HG02798 (cell line): ENCODE measurements at regions not wholly inside any gene's neighbourhood (a gene's known extent, or its start where the extent isn't known, plus 50 kb on each side); places are given as distances from the start of the nearest gene placed in this dataset.

ENCODE experiments used
- ATAC-seq: cut with Tn5 transposase; IDR thresholded peaks from one replicate; pipeline ENCODE4 v1.9.1; 2021; ENCODE audit warnings: mild to moderate bottlenecking; ENCODE audit not compliant: unreplicated experiment, poor library complexity

DNA sequence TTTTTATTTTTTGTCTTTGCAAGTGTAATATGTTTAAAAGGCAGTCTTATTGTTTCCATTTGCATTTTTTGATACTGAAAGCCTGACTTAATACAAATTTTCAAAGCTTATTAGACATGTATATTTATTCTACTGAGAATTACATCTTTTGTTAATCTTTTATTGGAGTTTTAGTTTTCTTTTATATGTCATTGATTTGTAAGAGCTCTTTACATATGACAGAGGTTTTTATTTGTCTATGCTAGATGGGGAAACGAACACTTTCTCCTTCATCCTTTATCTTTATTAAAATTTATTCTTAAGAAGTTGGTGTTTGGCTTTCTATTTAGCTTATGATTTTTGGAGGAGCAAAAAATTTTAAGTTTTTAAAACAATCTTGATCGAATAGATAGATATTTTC is 234.4 kb upstream of the SRRM4 start:
- ATAC-seq, result no peak

DNA sequence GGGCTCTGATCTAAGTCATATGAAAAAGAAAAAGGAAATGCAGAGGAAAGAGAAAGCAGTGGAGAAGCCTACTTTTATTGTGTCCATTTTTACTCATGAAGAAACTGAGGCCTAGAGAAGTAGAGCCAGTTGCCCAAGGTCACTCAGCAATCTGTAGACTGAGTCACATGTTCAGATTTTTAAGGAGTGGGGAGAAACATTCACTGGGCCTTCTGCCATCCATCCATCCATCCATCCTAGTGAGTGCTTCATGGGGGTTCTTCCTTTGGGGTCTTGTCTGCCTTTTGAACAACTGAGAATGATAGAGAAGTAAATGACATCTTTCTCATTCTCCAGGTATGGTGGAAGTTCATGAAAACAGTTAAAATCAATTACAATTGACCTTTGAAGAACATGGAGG is 233.6 kb upstream of the SRRM4 start:
- no peak for ATAC-seq

DNA sequence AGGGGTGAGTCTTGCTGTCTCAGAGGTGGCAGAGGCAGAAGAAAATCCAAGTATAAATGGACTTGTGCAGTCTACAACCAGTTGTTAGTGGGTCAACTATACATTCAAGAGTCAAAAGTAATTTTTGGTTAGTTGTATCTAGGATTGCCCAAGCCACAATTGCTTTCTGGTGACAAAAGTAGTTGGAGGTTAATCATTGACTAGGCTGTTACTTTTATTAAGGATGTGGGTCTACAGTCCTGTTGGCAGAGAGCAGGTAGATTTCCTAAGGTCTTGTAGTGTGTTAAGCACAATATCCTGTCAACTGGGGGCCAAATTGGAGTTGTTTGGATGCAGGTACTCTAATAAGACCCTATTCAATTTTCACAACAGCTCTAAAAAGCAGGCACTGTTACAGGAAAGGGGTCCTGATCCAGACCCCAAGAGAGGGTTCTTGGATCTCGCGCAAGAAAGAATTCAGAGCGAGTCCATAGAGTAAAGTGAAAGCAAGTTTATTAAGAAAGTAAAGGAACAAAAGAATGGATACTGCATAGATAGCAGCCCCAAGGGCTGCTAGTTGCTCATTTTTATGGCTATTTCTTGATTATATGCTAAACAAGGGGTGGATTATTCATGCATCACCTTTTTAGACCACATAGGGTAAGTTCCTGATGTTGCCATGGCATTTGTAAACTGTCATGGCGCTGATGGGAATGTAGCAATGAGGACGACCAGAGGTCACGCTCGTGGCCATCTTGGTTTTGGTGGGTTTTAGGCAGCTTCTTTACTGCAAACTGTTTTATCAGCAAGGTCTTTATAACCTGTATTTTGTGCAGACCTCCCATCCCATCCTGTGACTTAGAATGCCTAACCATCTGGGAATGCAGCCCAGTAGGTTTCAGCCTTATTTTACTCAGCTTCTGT is 232.6 kb upstream of the SRRM4 start:
- ATAC-seq, result no peak

GRCh38 chr12:118749646-118750045 is 231.7 kb upstream of the SRRM4 start:
- no peak for ATAC-seq

- no peak for ATAC-seq
Observed at GRCh38 chr12:118750666-118751065, 230.7 kb upstream of the SRRM4 start.

GRCh38 chr12:118751355-118751754 is 230.0 kb upstream of the SRRM4 start:
- no peak for ATAC-seq

- no peak for ATAC-seq
Observed at GRCh38 chr12:118760623-118761022, 220.7 kb upstream of the SRRM4 start.

GRCh38 chr12:118763234-118763633 is 218.1 kb upstream of the SRRM4 start:
- ATAC-seq, result no peak

DNA sequence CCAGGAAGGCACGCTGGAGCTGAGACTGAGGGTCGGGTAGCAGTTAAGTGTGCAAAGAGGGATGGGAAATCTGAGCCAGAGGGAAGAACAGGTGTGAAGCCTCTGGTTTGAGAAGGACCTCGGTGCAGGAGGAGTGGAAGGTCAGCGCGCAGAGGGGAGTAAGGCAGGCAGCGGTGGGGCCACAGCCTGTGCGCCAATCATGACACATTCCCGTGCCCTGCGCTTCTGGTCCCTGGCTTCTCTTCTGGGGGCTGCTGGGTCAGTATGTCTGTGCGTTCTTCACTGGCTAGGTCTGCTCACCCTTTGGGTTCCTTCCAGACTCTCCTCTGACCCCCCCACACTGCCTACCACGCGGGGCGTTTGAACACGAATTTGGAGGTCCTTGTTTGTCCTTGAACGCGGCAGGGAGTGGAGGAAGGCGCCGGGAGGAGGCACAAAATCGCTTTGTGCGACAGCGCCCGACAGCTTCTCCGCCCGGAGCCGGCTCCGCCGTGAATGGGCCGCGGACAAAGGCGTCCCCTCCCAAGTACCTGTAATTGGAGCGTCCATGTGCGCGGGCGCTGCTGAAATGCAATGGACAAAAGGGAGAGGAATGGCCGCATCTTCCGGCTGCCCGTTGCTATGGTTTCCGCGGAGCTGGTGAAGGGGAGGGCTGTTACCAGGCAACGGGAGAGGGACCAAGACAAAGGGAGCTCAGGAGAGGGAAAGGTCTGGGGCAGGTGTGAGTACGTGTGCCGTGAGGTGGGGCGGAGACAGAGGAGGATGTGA is 207.2 kb upstream of the SRRM4 start:
- ATAC-seq, result no peak

GRCh38 chr12:118777504-118777903 is 203.8 kb upstream of the SRRM4 start:
- ATAC-seq, result no peak

GRCh38 chr12:118778077-118778476 is 203.3 kb upstream of the SRRM4 start:
- ATAC-seq, result no peak

GRCh38 chr12:118780939-118781338 is 200.4 kb upstream of the SRRM4 start:
- no peak for ATAC-seq

GRCh38 chr12:118781692-118782091 is 199.6 kb upstream of the SRRM4 start:
- ATAC-seq, result no peak

DNA sequence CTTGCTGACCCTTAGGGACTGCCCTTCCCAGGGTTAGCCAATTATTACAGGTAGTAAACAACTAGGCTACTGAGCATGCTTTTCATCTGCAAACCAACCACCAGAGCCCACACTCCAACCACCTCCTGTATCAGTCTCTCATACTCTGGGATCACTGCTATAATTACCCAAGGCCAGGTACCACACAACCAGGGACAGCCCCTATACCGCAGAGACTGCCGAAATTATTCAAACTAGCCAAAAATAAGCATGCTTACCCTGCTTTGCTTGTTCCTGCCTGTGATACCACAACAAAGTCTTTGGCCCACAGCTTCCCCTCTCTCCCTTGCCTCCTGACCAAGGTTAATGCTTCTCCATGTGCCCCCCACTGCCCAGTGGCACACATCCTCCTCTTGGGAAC is 197.6 kb upstream of the SRRM4 start:
- no peak for ATAC-seq

DNA sequence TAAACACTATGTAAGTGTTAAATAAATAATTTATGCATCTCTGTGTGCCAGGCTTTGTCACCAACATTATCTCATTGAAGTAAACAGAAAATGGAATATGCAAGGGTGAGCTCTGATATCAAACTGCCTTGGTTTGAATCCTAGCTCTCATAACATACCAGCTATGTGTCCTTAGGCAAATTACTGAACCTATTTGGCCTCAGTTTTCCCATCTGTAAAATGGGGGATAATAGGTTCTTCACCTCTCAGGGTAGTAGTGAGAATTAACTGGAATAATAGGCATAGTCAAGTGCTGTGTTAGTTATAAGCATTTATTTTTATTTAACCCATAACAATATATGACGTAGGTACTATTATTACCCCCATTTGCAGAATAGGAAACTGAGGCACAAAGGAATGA is 190.8 kb upstream of the SRRM4 start:
- ATAC-seq, result no peak

DNA sequence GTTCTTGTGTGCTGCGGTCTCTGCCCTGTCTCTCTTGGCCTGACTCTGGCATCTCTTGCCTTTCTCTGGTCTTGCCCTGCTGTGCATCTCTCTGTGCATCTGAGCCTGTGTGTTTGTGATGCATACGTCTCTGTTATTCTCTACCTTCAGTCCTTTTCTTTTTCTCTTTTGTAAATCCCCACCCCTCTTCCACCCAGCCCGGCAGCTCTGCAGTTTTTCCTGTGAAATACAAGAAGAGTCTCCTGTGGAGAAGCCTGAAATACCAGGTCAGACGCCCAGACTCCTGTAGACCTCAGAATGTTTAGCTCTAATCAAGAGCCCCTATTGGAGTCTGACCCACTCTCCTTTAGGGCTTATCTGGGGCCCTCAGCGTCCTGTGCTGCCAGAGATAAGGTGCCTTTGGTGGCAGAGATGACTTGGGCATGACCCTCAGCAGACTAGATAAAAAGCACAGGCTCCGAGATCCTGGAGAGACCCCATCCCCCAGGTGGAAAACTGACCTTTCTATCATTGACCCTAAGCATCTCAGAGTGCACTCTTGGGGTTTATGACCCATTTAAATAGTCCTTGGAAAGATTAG is 167.5 kb upstream of the SRRM4 start:
- ATAC-seq, result no peak

GRCh38 chr12:118816296-118816695 is 165.0 kb upstream of the SRRM4 start:
- ATAC-seq, result no peak

DNA sequence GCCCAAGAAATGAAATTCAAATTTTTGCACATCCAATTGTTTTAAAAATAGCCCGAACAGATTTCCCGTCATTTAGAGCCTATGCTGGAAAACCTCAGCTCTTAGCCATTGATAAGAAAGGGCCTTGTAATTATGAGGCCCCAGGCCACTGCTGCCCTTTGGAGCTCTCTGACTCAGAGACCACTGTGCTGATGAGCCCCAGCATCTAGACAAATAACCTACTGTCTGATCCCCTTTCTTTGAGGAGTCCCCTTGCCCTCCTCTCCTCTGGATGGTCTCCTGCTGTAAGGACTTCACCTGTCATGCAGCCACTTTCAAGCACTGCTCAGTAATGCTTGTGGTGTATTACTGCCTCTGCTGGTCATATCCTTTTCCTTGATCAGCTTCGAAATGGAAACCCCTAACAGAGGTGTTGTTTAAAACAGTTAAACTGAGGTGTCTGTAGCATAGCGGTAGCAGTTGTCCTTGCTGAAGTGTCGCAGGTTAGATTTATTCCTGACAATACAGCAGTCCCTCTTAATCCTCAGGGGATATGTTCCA is 159.9 kb upstream of the SRRM4 start:
- ATAC-seq, result no peak

DNA sequence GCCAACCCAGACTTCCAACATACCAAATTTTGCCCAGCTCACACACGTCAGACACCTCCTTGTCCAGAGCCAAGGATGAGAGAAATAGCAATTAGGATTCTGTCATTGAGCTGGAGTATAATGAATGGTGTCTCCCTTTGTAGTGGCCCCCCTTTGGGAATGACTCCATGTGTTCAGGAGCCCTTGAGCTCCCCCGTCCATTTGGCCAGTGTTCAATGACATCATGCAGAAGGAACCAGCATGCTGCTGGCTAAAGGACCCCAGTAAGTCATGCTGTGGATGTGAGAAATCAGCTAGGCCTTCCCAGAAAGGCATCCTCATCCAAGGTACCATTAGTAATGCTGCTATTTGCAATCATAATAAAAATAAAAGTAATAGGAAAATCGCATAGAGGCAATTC is 158.8 kb upstream of the SRRM4 start:
- ATAC-seq, result no peak

DNA sequence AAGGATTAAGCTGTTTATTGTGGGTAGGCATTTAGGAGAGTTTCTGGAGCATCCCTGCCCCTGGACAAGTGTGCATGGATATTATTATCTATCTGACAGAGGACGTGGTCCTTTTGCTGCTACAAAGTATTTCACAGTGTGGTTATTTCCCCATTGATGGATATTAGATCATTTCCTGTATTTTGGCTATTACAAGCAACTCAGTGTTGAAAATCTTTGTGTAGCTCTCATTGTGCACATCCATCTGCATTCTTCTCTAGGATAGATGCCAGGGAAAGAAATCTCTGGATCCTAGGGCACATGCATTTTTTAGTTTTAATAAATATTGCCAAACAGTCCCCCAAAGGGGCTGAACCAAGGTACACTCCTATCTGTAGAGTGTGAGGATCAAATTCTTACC is 154.3 kb upstream of the SRRM4 start:
- no peak for ATAC-seq

DNA sequence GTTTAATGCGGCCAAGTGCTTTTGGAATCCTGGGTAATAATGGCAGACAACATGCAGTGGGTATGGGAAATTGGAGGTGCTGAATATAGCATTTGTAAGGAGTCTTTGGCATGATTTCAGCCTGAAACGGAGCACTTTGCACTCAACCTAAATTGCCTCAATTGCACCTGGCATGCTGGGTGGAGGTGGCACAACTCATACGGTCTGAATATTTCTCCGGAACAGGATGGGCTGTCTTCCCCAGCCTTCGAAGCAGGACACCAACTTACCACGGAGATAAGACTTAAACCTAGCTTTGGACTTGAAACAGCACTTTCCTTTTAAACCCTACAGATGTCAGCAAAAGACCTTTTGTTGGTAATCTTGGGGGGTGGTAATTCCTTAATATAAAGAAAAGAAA is 153.7 kb upstream of the SRRM4 start:
- ATAC-seq, result no peak
